Heart left ventricle (tissue), 16 donors: ENCODE measurements at regions not wholly inside any gene's neighbourhood (a gene's known extent, or its start where the extent isn't known, plus 50 kb on each side); places are given as distances from the start of the nearest gene placed in this dataset.

Source experiments
- ATAC-seq, 4 donors: fragments of 200-7000 bp; cut with Tn5 transposase; one replicate each; pipeline ENCODE4 v1.9.1; 2020 to 2022; ENCODE audit warnings: moderate library complexity in 4 of 4, mild to moderate bottlenecking in 3 of 4, moderate number of reproducible peaks in 1 of 4
- DNase-seq, 5 donors: peaks; one replicate each; pipeline ENCODE4 v3.0.0-alpha.2; 2020
- H3K27ac ChIP-seq, 12 donors: fragments of 200-600 bp; sonication (generic) in 4 of 12; one replicate each; pipeline versions ENCODE4 v1.5.0 to v1.8.0; 2016 to 2022; ENCODE audit warnings: mild to moderate bottlenecking in 2 of 12
- H3K27me3 ChIP-seq, 9 donors: fragments of 200-600 bp; sonication (generic) in 2 of 9; one replicate each; pipeline versions ENCODE4 v1.5.1 to v1.8.0; 2016 to 2022; ENCODE audit warnings: mild to moderate bottlenecking in 3 of 9
- H3K36me3 ChIP-seq, 9 donors: fragments of 200-600 bp; sonication (generic) in 2 of 9; one replicate each; pipeline versions ENCODE4 v1.5.0 to v1.8.0; 2018 to 2022; ENCODE audit warnings: mild to moderate bottlenecking in 2 of 9
- H3K4me1 ChIP-seq, 12 donors: fragments of 200-600 bp; sonication (generic) in 4 of 12; one replicate each; pipeline versions ENCODE4 v1.5.0 to v1.8.0; 2016 to 2022; ENCODE audit warnings: mild to moderate bottlenecking in 3 of 12
- H3K4me3 ChIP-seq, 12 donors: fragments of 200-600 bp; sonication (generic) in 4 of 12; one replicate each; pipeline versions ENCODE4 v1.5.0 to v1.8.0; 2017 to 2022; ENCODE audit warnings: mild to moderate bottlenecking in 9 of 12, moderate library complexity in 4 of 12
- H3K9me3 ChIP-seq, 12 donors: fragments of 200-600 bp; sonication (generic) in 4 of 12; one replicate each; pipeline versions ENCODE4 v1.5.0 to v1.8.0; 2016 to 2022; ENCODE audit warnings: mild to moderate bottlenecking in 1 of 12
- CTCF ChIP-seq, 12 donors: fragments of 200-600 bp; sonication (generic) in 4 of 12; IDR thresholded peaks; one replicate each; pipeline versions ENCODE4 v1.5.0 to v1.8.0; 2018 to 2022; ENCODE audit warnings: antibody characterized with exemption in 12 of 12, mild to moderate bottlenecking in 5 of 12
- POLR2A ChIP-seq, 2 donors: fragments of 450-650 bp; IDR thresholded peaks; one replicate each; pipeline ENCODE4 v1.6.1; 2017; ENCODE audit warnings: antibody characterized with exemption in 2 of 2, mild to moderate bottlenecking in 2 of 2, moderate library complexity in 2 of 2
- WGBS, 4 donors: extraction: QIAGEN DNeasy Blood & Tissue Kit in 2 of 4; methylation state at CpG; one replicate each; pipeline versions ENCODE4 v1.1.5 to v1.1.7; 2013 to 2018; 5-methylcytosine and 5-hydroxymethylcytosine counted together
- intact Hi-C, 10 donors: fragments of 100-400 bp; cut with DNase I; formaldehyde crosslinking; loops; one replicate each; pipeline versions ENCODE4 v1.11.1 to v1.14.2; 2022
- donor health status: ischemic (EF 13 %, LVEDD 7.1; RV severe dilation, severe dysfunction).
- donor health status: healthy with polysubstance abuse.
- donor health status: DM: no; HTN: yes; CAD: no.
- donor health status: DM: no; HTN: no; CAD: no.
- donor health status: ischemic (EF 25% LVEDD 6.9; RV normal size, moderate dysfunction).
- donor health status: ischemic (EF 25% LVEDD 5.7; RV mildly dilated, moderate dysfunction).
- donor health status: healthy.
- donor health status: DM: yes; HTN: yes; CAD: no.
- donor health status: ischemic (EF 35%, LVEDD 5.7; RV mildly dilated, moderate dysfunction).
- donor health status: nonischemic (EF 11% LVEDD 7.7; RV severe dilation, severe dysfunction).
- donor health status: DM: yes; HTN: yes; CAD: no.
- donor health status: PGD.
- donor health status: ischemic (EF 29% LVEDD 5.4; RV normal size, mild dysfunction).
- donor health status: nonischemic (EF 23%, LVEDD 6.1; RV moderate dilation, normal function).

- H3K27ac ChIP-seq: no peak overlapping the region
- 41 to 52% (median 47%) methylated on average over 5 of the region's 5 CpGs for WGBS, 4 donors
- ATAC-seq: no peak
Measured at GRCh38 chr4:110897784-110898183, 274.9 kb upstream of the PITX2 start.

DNA sequence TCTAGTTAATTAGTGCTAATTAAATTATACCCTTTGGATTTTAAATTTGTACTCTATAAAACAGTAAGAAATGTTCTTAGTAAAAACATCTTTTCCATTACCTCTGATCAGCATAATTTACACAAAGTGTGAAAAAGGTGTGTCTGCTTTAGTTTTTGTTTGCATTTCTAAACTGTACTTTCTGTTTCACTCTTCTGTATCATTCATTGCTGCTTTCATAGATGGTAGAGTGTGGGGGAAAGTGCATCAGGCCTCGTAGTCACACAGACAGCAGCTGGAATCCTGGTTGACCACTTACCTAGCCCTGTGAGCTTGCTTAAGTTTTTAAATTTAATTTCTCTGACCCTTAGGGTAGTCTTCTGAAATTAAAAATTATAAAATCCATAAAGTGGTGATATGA, 275.4 kb upstream of the PITX2 start:
- H3K27me3 ChIP-seq: peaks cover 0 to 6% (median 0%) of the 10 kb centered on the region in 9 donors
- intact Hi-C loops: no loop called here
- no peak overlapping the region for H3K27ac ChIP-seq

More at GRCh38 chr4:110897784-110898183, 274.9 kb upstream of the PITX2 start:
- no peaks in the 10 kb centered on the region for H3K4me1 ChIP-seq
- no peaks in the 10 kb centered on the region for H3K9me3 ChIP-seq
- H3K4me3 ChIP-seq: no peak overlapping the region
- no peak for DNase-seq
- no peaks in the 10 kb centered on the region for H3K36me3 ChIP-seq
- no peak for TF ChIP-seq CTCF (IDR thresholded peaks at IDR 0.05)
- no peak for TF ChIP-seq POLR2A (IDR thresholded peaks at IDR 0.05)
- peaks cover 0 to 4% (median 0%) of the 10 kb centered on the region in 9 donors for H3K27me3 ChIP-seq
- intact Hi-C loops: no loop called here

GRCh38 chr4:110900213-110900769, 277.4 kb upstream of the PITX2 start:
- no peaks in the 10 kb centered on the region for H3K36me3 ChIP-seq
- intact Hi-C loops: no loop called here
- H3K4me3 ChIP-seq: no peak overlapping the region
- DNase-seq (no peak), ATAC-seq (no peak)
- H3K27me3 ChIP-seq: peaks cover 0 to 6% (median 0%) of the 10 kb centered on the region in 9 donors
- 48 to 62% (median 58%) methylated on average over 1 of the region's 1 CpG for WGBS, 4 donors
- H3K9me3 ChIP-seq: no peaks in the 10 kb centered on the region
- no peak for TF ChIP-seq CTCF (IDR thresholded peaks at IDR 0.05)
- H3K4me1 ChIP-seq: no peaks in the 10 kb centered on the region
- no peak overlapping the region for H3K27ac ChIP-seq

More for the DNA sequence above, 275.4 kb upstream of the PITX2 start:
- Histone ChIP-seq H3K36me3 (no peaks in the 10 kb centered on the region), H3K9me3 (no peaks in the 10 kb centered on the region), H3K4me1 (no peaks in the 10 kb centered on the region), H3K4me3 (no peak overlapping the region)
- ATAC-seq: no peak
- TF ChIP-seq POLR2A (IDR thresholded peaks at IDR 0.05) (no peak), CTCF (IDR thresholded peaks at IDR 0.05) (no peak)
- DNase-seq: no peak
- WGBS, 4 donors: 65 to 84% (median 75%) methylated on average over 1 of the region's 1 CpG

DNA sequence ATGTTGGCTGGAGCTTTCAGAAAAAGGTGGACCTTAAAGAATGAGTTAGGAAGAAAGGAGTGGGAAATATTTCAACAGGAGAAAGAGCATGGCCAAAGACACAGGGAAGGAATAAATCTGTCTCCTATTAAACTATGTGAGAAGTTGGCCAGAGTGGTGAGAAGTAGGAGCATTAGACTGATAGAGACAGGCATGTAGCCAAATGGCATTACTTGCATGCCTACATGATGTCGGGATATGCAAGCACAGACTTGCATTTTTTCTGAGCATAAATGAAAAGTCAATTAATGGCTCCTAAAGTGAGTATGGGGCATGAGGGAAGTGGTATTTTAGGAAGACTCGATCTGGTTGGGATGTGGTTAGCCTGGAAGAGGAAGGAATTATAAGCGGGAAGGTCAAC, 279.6 kb upstream of the PITX2 start:
- no peaks in the 10 kb centered on the region for H3K4me1 ChIP-seq
- H3K27me3 ChIP-seq: peaks cover 0 to 6% (median 0%) of the 10 kb centered on the region in 9 donors
- DNase-seq (no peak), ATAC-seq (no peak)
- intact Hi-C loops: no loop called here
- no peaks in the 10 kb centered on the region for H3K36me3 ChIP-seq
- H3K9me3 ChIP-seq: no peaks in the 10 kb centered on the region
- no peak overlapping the region for H3K27ac ChIP-seq
- no peak for TF ChIP-seq CTCF (IDR thresholded peaks at IDR 0.05)
- TF ChIP-seq POLR2A (IDR thresholded peaks at IDR 0.05): no peak
- no peak overlapping the region for H3K4me3 ChIP-seq
- WGBS, 4 donors: 50 to 63% (median 56%) methylated on average over 3 of the region's 3 CpGs
